PC-9 (cell line): ENCODE measurements at regions not wholly inside any gene's neighbourhood (a gene's known extent, or its start where the extent isn't known, plus 50 kb on each side); places are given as distances from the start of the nearest gene placed in this dataset.
A peak's percentile ranks its signal among the peaks of the same experiment; 100 is the strongest.
"Not testable (repeated sequence)": the region's sequence is repeated elsewhere in the genome, so short reads cannot be mapped to it uniquely, and the experiment has no call there.

Source experiments
- BruUV-seq: library from RNA; stranded (reverse); fragments of 400-500 nt; replicated peaks from 2 replicates; lab custom pipeline; 2021; lab: Mats Ljungman, UMichigan
- CTCF ChIA-PET: fragments of 300-600 bp; sonication (Branson Sonifier 250); formaldehyde crosslinking; loops from one replicate; lab custom pipeline; 2022; ENCODE audit warnings: antibody characterized with exemption; lab: Charles Lee
- POLR2A ChIA-PET: fragments of 300-600 bp; sonication (Branson Sonifier 250); formaldehyde crosslinking; loops from one replicate; lab custom pipeline; 2022; ENCODE audit warnings: antibody characterized with exemption; ENCODE audit not compliant: unreplicated experiment; lab: Charles Lee
- DNase-seq, 2 experiments: peaks; one replicate each; pipeline versions ENCODE4 v3.0.0 to v3.0.0-alpha.2; 2015 to 2022; ENCODE audit warnings: mixed read lengths in 1 of 2
- H2AFZ ChIP-seq: fragments of 200-600 bp; sonication (generic); 2 replicates; pipeline ENCODE4 v1.8.1; 2017; ENCODE audit warnings: antibody characterized with exemption
- H3F3A ChIP-seq: fragments of 200-600 bp; sonication (generic); 2 replicates; pipeline ENCODE4 v1.8.1; 2017; ENCODE audit warnings: antibody characterized with exemption, mild to moderate bottlenecking, low read depth; ENCODE audit not compliant: insufficient read depth
- H3K27ac ChIP-seq: fragments of 200-600 bp; sonication (generic); 2 replicates; pipeline ENCODE4 v1.6.1; 2016; ENCODE audit warnings: mixed run types
- H3K27me3 ChIP-seq: fragments of 200-600 bp; sonication (generic); 2 replicates; pipeline ENCODE4 v1.6.1; 2016; ENCODE audit warnings: low read depth, mixed run types; ENCODE audit not compliant: insufficient read depth
- H3K36me3 ChIP-seq: fragments of 200-600 bp; sonication (generic); 2 replicates; pipeline ENCODE4 v1.6.1; 2016; ENCODE audit warnings: low read depth, mixed run types
- H3K4me1 ChIP-seq: fragments of 200-600 bp; sonication (generic); replicated peaks from 2 replicates; pipeline ENCODE4 v1.6.1; 2016; ENCODE audit warnings: mixed run types; ENCODE audit not compliant: insufficient read depth
- H3K4me2 ChIP-seq: fragments of 200-600 bp; sonication (generic); 2 replicates; pipeline ENCODE4 v1.6.1; 2017; ENCODE audit warnings: mixed run types
- H3K4me3 ChIP-seq: fragments of 200-600 bp; sonication (generic); 2 replicates; pipeline ENCODE4 v1.6.1; 2016; ENCODE audit warnings: mixed run types
- H3K79me2 ChIP-seq: fragments of 200-600 bp; sonication (generic); 2 replicates; pipeline ENCODE4 v1.6.1; 2017; ENCODE audit warnings: low read depth, mixed run types
- H3K9me2 ChIP-seq: fragments of 200-600 bp; sonication (generic); 2 replicates; pipeline ENCODE4 v1.8.1; 2017; ENCODE audit warnings: mild to moderate bottlenecking; ENCODE audit not compliant: insufficient read depth
- H3K9me3 ChIP-seq: fragments of 200-600 bp; sonication (generic); 2 replicates; pipeline ENCODE4 v1.8.1; 2016; ENCODE audit warnings: low read depth; ENCODE audit not compliant: insufficient read depth
- H4K20me1 ChIP-seq: fragments of 200-600 bp; sonication (generic); 2 replicates; pipeline ENCODE4 v1.8.1; 2017; ENCODE audit not compliant: insufficient read depth
- CTCF ChIP-seq: fragments of 200-600 bp; sonication (generic); conservative IDR thresholded peaks from 2 replicates; pipeline ENCODE4 v1.6.1; 2017; ENCODE audit warnings: mixed run types, antibody characterized with exemption, mild to moderate bottlenecking, moderate library complexity
- EZH2 ChIP-seq: fragments of 200-600 bp; sonication (generic); IDR thresholded peaks from 2 replicates; pipeline ENCODE4 v1.8.0; 2017; ENCODE audit warnings: antibody characterized with exemption, low read depth
- intact Hi-C: fragments of 100-400 bp; cut with micrococcal nuclease; formaldehyde crosslinking; loops from one replicate; pipeline ENCODE4 v1.10.0; 2022; ENCODE audit not compliant: unreplicated experiment

GRCh38 chr7:35975851-35976454 is 175.1 kb downstream of the SEPTIN7 start:
- Histone ChIP-seq H3K79me2 (no peaks in the 10 kb centered on the region), H3K9me2 (no peaks in the 10 kb centered on the region), H3K36me3 (no peaks in the 10 kb centered on the region), H3K27me3 (no peaks in the 10 kb centered on the region), H3K4me1 (no peaks in the 10 kb centered on the region), H3K9me3 (0 out of 2 replicates have a peak, but pooled peaks cover 4% of the 10 kb centered on the region), H3F3A (no peaks in the 10 kb centered on the region), H4K20me1 (no peaks in the 10 kb centered on the region), H2AFZ (no peak overlapping the region), H3K27ac (no peak overlapping the region), H3K4me3 (no peak overlapping the region), H3K4me2 (no peak overlapping the region)
- peak; percentile 60 to 65 for DNase-seq
- no TSS peak for BruUV-seq
- intact Hi-C loops = loop anchor here (1.0 kb wide), 1 partner anchor 59 kb away; no protein-coding TSS in a partner anchor
- POLR2A ChIA-PET = no interaction called here
- CTCF ChIA-PET = interaction anchor here (0.6 to 1.0 kb wide), 5 partner anchors 13 to 349 kb away, joined by 3 to 4 read pairs (median 3); no protein-coding TSS in a partner anchor
- TF ChIP-seq CTCF (peak; percentile 97), EZH2 (no peak)

- H3K9me2 ChIP-seq, H3K4me1 ChIP-seq, H3K4me3 ChIP-seq, H3K9me3 ChIP-seq, H3K79me2 ChIP-seq, H2AFZ ChIP-seq, POLR2A ChIA-PET, H3K27me3 ChIP-seq, H3F3A ChIP-seq, DNase-seq, H4K20me1 ChIP-seq, H3K27ac ChIP-seq, H3K4me2 ChIP-seq, BruUV-seq, intact Hi-C loops, H3K36me3 ChIP-seq: not testable (repeated sequence)
- CTCF ChIA-PET = interaction anchor here (1.7 kb wide), 1 partner anchor 340 kb away, joined by 5 read pairs; no protein-coding TSS in a partner anchor
These were observed 174.0 kb upstream of the EEPD1 start for GRCh38 chr7:35978816-35979640.

- Histone ChIP-seq H3F3A (peaks cover 8% of the 10 kb centered on the region; the same call in 1 of the 2 replicates), H3K4me1 (peaks cover 9% of the 10 kb centered on the region), H3K4me3 (no peak overlapping the region), H3K4me2 (no peak overlapping the region), H2AFZ (no peak overlapping the region), H3K27ac (no peak overlapping the region), H3K9me3 (no peaks in the 10 kb centered on the region), H4K20me1 (no peaks in the 10 kb centered on the region), H3K79me2 (no peaks in the 10 kb centered on the region), H3K27me3 (no peaks in the 10 kb centered on the region), H3K9me2 (no peaks in the 10 kb centered on the region), H3K36me3 (no peaks in the 10 kb centered on the region)
- intact Hi-C loops = no loop called here
- POLR2A ChIA-PET = no interaction called here
- no peak for DNase-seq
- no TSS peak for BruUV-seq
- CTCF ChIA-PET = no interaction called here
- TF ChIP-seq CTCF (no peak), EZH2 (no peak)
These were observed 170.5 kb upstream of the EEPD1 start for GRCh38 chr7:35982600-35982999.
